Adrenal gland (tissue), 9 donors: ENCODE measurements at regions not wholly inside any gene's neighbourhood (a gene's known extent, or its start where the extent isn't known, plus 50 kb on each side); places are given as distances from the start of the nearest gene placed in this dataset.

Experiments used
- DNase-seq, 7 donors: peaks; one replicate each; pipeline ENCODE4 v3.0.0-alpha.2; 2019 to 2020
- H3K27ac ChIP-seq, 5 donors: fragments of 200-600 bp; sonication (generic) in 4 of 5; 1 replicate in 3 of 5; 2 replicates in 2 of 5; pipeline versions ENCODE4 v1.5.1 to v1.8.0; 2016 to 2020; ENCODE audit warnings: mild to moderate bottlenecking in 1 of 5
- H3K27me3 ChIP-seq: fragments of 200-600 bp; 2 replicates; pipeline ENCODE4 v1.8.0; 2021
- H3K36me3 ChIP-seq, 2 donors: fragments of 200-600 bp; replicated peaks in 1 of 2; 1 replicate in 1 of 2; 2 replicates in 1 of 2; pipeline versions ENCODE4 v1.5.1 to v1.8.0; 2018 to 2022
- H3K4me1 ChIP-seq, 2 donors: fragments of 200-600 bp; replicated peaks in 1 of 2; 1 replicate in 1 of 2; 2 replicates in 1 of 2; pipeline versions ENCODE4 v1.5.1 to v1.8.0; 2018 to 2021
- H3K4me3 ChIP-seq, 4 donors: fragments of 200-600 bp; sonication (generic) in 3 of 4; one replicate each; pipeline ENCODE4 v1.5.1; 2016 to 2018
- H3K9me3 ChIP-seq, 3 donors: fragments of 200-600 bp; sonication (generic) in 1 of 3; replicated peaks in 1 of 3; 1 replicate in 2 of 3; 2 replicates in 1 of 3; pipeline versions ENCODE4 v1.5.1 to v1.8.0; 2016 to 2021
- POLR2A ChIP-seq, 2 donors: fragments of 450-650 bp; IDR thresholded peaks; one replicate each; pipeline ENCODE4 v1.6.1; 2017; ENCODE audit warnings: antibody characterized with exemption in 2 of 2, mild to moderate bottlenecking in 2 of 2, moderate library complexity in 1 of 2
- WGBS, 4 donors: extraction: QIAGEN DNeasy Blood & Tissue Kit in 2 of 4; methylation state at CpG; one replicate each; pipeline versions ENCODE4 v1.1.5 to v1.1.7; 2013 to 2017; 5-methylcytosine and 5-hydroxymethylcytosine counted together
- intact Hi-C, 2 donors: fragments of 100-400 bp; cut with DNase I; formaldehyde crosslinking; loops; one replicate each; pipeline versions ENCODE4 v1.14.1 to v1.15.0; 2022 to 2023
- TF ChIP-seq, protein P1 (sequence below), 6 experiments: fragments of 450-650 bp in 4 of 6; fragments of 200-600 bp in 2 of 6; sonication (generic) in 1 of 6; IDR thresholded peaks; 1 replicate in 5 of 6; 2 replicates in 1 of 6; pipeline versions ENCODE4 v1.5.1 to v1.8.0; 2016 to 2021; ENCODE audit warnings: antibody characterized with exemption in 6 of 6, mild to moderate bottlenecking in 2 of 6, moderate library complexity in 1 of 6
- donor health status: healthy with polysubstance abuse.
- donor health status: Bipolar disorder and iron deficiency.
- donor health status: DM: yes; HTN: yes; CAD: no.
- donor health status: DM: no; HTN: no; CAD: no.
- donor health status: DM: no; HTN: no; CAD: no.

DNA sequence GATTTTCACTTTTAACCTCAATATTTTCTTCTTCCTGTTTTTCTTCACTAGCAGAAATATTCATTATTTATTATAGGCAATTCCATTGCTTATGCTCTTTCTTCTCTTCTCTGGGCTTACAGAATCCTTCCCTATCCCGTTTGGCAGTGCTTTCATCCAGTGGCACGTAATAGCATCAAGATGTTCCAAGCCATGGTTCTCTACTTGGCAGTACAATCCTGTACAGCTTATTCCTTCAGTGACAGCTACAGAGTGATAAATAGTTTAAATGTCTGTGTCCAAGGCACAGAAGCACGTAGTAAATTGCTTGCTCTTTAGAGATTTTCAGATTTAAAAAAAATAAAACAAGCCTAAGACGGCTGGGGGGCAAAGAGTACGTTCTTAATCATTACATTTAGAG lies 1964.3 kb downstream of the SUCLG1 start:
- WGBS, 4 donors, result 38 to 43% (median 40%) methylated on average over 5 of the region's 5 CpGs
- Histone ChIP-seq H3K4me1 (no peaks in the 10 kb centered on the region), H3K27ac (no peak overlapping the region), H3K27me3 (no peaks in the 10 kb centered on the region), H3K9me3 (no peaks in the 10 kb centered on the region), H3K4me3 (no peak overlapping the region), H3K36me3 (no peaks in the 10 kb centered on the region)
- no peak for DNase-seq
- intact Hi-C loops, result no loop called here
- TF ChIP-seq, protein P1, sequence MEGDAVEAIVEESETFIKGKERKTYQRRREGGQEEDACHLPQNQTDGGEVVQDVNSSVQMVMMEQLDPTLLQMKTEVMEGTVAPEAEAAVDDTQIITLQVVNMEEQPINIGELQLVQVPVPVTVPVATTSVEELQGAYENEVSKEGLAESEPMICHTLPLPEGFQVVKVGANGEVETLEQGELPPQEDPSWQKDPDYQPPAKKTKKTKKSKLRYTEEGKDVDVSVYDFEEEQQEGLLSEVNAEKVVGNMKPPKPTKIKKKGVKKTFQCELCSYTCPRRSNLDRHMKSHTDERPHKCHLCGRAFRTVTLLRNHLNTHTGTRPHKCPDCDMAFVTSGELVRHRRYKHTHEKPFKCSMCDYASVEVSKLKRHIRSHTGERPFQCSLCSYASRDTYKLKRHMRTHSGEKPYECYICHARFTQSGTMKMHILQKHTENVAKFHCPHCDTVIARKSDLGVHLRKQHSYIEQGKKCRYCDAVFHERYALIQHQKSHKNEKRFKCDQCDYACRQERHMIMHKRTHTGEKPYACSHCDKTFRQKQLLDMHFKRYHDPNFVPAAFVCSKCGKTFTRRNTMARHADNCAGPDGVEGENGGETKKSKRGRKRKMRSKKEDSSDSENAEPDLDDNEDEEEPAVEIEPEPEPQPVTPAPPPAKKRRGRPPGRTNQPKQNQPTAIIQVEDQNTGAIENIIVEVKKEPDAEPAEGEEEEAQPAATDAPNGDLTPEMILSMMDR (IDR thresholded peaks at IDR 0.05), result no peak
- no peak for TF ChIP-seq POLR2A (IDR thresholded peaks at IDR 0.05)

GRCh38 chr2:82491591-82491990 lies 1967.5 kb downstream of the SUCLG1 start:
- H3K27me3 ChIP-seq, result no peaks in the 10 kb centered on the region
- DNase-seq, result no peak
- no peaks in the 10 kb centered on the region for H3K36me3 ChIP-seq
- H3K27ac ChIP-seq, result no peak overlapping the region
- TF ChIP-seq, protein P1 (IDR thresholded peaks at IDR 0.05), result no peak
- no peak for TF ChIP-seq POLR2A (IDR thresholded peaks at IDR 0.05)
- H3K4me1 ChIP-seq, result no peaks in the 10 kb centered on the region
- no peaks in the 10 kb centered on the region for H3K9me3 ChIP-seq
- no peak overlapping the region for H3K4me3 ChIP-seq
- intact Hi-C loops, result no loop called here
- WGBS, 4 donors, result 69 to 86% (median 80%) methylated on average over 1 of the region's 1 CpG

DNA sequence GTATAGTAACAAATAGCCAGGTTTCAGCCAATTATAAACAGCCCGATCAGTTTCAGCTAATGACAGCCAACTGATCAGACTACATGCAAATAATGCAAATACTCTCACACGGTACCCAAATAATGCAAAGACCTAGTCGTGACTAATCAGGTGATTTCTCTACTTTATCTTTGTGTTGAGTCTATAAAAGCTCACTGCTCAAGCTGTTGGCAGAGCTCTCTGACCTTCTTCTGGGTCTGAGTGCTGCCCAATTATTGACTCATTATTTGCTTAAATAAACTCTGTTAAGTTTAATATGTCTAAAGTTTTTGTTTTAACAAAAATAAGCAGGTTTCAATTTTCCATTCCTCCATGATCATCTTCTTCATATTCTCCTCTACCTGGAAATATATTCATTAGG lies 1971.7 kb downstream of the SUCLG1 start:
- no peaks in the 10 kb centered on the region for H3K27me3 ChIP-seq
- no peaks in the 10 kb centered on the region for H3K9me3 ChIP-seq
- H3K36me3 ChIP-seq, result no peaks in the 10 kb centered on the region
- H3K27ac ChIP-seq, result no peak overlapping the region
- 75 to 83% (median 79%) methylated on average over 3 of the region's 3 CpGs for WGBS, 4 donors
- DNase-seq, result no peak
- intact Hi-C loops, result no loop called here
- no peak overlapping the region for H3K4me3 ChIP-seq
- TF ChIP-seq, protein P1 (IDR thresholded peaks at IDR 0.05), result no peak
- no peak for TF ChIP-seq POLR2A (IDR thresholded peaks at IDR 0.05)
- no peaks in the 10 kb centered on the region for H3K4me1 ChIP-seq

DNA sequence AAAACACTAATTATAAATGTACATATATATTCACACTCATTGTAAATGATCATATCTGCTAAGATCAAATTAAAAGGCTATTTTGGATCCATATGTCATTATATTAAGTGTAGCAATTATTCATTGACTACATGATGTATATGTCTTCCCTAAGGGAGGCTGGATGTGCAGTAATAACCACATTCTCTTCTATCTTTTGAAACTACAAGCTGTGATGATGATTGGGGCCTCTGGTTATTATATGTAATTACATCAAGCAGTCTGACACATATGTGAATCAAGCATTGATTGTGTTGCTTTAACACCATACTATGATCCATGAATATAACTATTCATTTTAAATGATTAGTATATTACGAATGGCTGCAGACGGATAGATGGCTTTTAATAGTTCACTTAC lies 1973.4 kb downstream of the SUCLG1 start:
- TF ChIP-seq POLR2A (IDR thresholded peaks at IDR 0.05), result no peak
- TF ChIP-seq, protein P1 (IDR thresholded peaks at IDR 0.05), result no peak
- intact Hi-C loops, result no loop called here
- Histone ChIP-seq H3K27me3 (no peaks in the 10 kb centered on the region), H3K9me3 (no peaks in the 10 kb centered on the region), H3K4me3 (no peak overlapping the region), H3K36me3 (no peaks in the 10 kb centered on the region), H3K4me1 (no peaks in the 10 kb centered on the region), H3K27ac (no peak overlapping the region)
- 84 to 89% (median 86%) methylated on average over 2 of the region's 2 CpGs for WGBS, 4 donors
- DNase-seq, result no peak
